Keratinocyte (primary cell): ENCODE measurements at regions not wholly inside any gene's neighbourhood (a gene's known extent, or its start where the extent isn't known, plus 50 kb on each side); places are given as distances from the start of the nearest gene placed in this dataset.

Experiments
- DNase-seq: peaks from one replicate; pipeline ENCODE4 v3.0.0-alpha.2; 2011; ENCODE audit warnings: low read depth, missing footprints, low spot score
- FAIRE-seq: peaks from 2 replicates; lab custom pipeline; 2011; peaks lifted over from hg19 to GRCh38; lab: Jason Lieb, UNC
- H2AFZ ChIP-seq: 2 replicates; pipeline ENCODE4 v1.6.0; 2012; ENCODE audit warnings: low read length, control low read depth, inconsistent platforms; ENCODE audit not compliant: control insufficient read depth
- H3K27ac ChIP-seq: 2 replicates; pipeline ENCODE4 v1.5.1; 2011; ENCODE audit warnings: low read length; ENCODE audit not compliant: control insufficient read depth, insufficient read depth
- H3K27me3 ChIP-seq: 3 replicates; pipeline ENCODE4 v1.6.0; 2011; ENCODE audit warnings: low read length; ENCODE audit not compliant: control insufficient read depth, insufficient read depth; ENCODE audit errors: extremely low read depth
- H3K36me3 ChIP-seq, 2 experiments: 2 replicates in 1 of 2; 3 replicates in 1 of 2; pipeline ENCODE4 v1.5.1; 2011; ENCODE audit warnings: low read length in 2 of 2, mild to moderate bottlenecking in 1 of 2; ENCODE audit not compliant: control insufficient read depth in 2 of 2, insufficient read depth in 2 of 2; ENCODE audit errors: extremely low read depth in 1 of 2
- H3K4me1 ChIP-seq: 3 replicates; pipeline ENCODE4 v1.5.1; 2011; ENCODE audit warnings: low read length; ENCODE audit not compliant: control insufficient read depth, insufficient read depth; ENCODE audit errors: extremely low read depth
- H3K4me2 ChIP-seq: 3 replicates; pipeline ENCODE4 v1.6.0; 2011; ENCODE audit warnings: low read depth, low read length; ENCODE audit not compliant: control insufficient read depth, insufficient read depth; ENCODE audit errors: extremely low read depth
- H3K4me3 ChIP-seq, 3 experiments: fragments of 200-600 bp in 1 of 3; sonication (generic) in 1 of 3; 2 replicates in 2 of 3; 3 replicates in 1 of 3; pipeline ENCODE4 v1.5.1; 2011 to 2016; ENCODE audit warnings: low read length in 3 of 3, mild to moderate bottlenecking in 3 of 3, control low read depth in 2 of 3, inconsistent platforms in 1 of 3, low read depth in 1 of 3, mixed read lengths in 1 of 3, mixed run types in 1 of 3, moderate library complexity in 1 of 3; ENCODE audit not compliant: control insufficient read depth in 2 of 3, insufficient read depth in 2 of 3; ENCODE audit errors: extremely low read depth in 1 of 3
- H3K79me2 ChIP-seq: 2 replicates; pipeline ENCODE4 v1.6.0; 2012; ENCODE audit warnings: low read length; ENCODE audit not compliant: control insufficient read depth, insufficient read depth
- H3K9ac ChIP-seq: 3 replicates; pipeline ENCODE4 v1.6.0; 2011; ENCODE audit warnings: low read length; ENCODE audit not compliant: control insufficient read depth, insufficient read depth; ENCODE audit errors: extremely low read depth
- H3K9me1 ChIP-seq: 3 replicates; pipeline ENCODE4 v1.6.0; 2011; ENCODE audit warnings: low read length; ENCODE audit not compliant: control insufficient read depth, insufficient read depth; ENCODE audit errors: extremely low read depth
- H3K9me3 ChIP-seq: 2 replicates; pipeline ENCODE4 v1.5.1; 2012; ENCODE audit warnings: low read depth, low read length; ENCODE audit not compliant: control insufficient read depth
- H4K20me1 ChIP-seq: 3 replicates; pipeline ENCODE4 v1.6.0; 2011; ENCODE audit warnings: low read length; ENCODE audit not compliant: control insufficient read depth, insufficient read depth; ENCODE audit errors: extremely low read depth
- EZH2 ChIP-seq: IDR thresholded peaks from one replicate; pipeline ENCODE4 v1.6.1; 2012; ENCODE audit warnings: inconsistent platforms, mild to moderate bottlenecking, low read length, moderate library complexity
- dilution Hi-C: fragments of 300-500 bp; cut with MboI; formaldehyde crosslinking; loops from one replicate; pipeline ENCODE4 v1.7.0; 2020; ENCODE audit warnings: low sequenced_read_pairs; ENCODE audit not compliant: extremely low pct_ligation_motif_present
- TF ChIP-seq, protein P1 (sequence below), 3 experiments: IDR thresholded peaks in 1 of 3; conservative IDR thresholded peaks in 1 of 3; optimal IDR thresholded peaks in 1 of 3; 2 replicates in 2 of 3; 3 replicates in 1 of 3; pipeline versions ENCODE3 to v1.5.1; 2011; ENCODE audit warnings: low read length in 3 of 3, mild to moderate bottlenecking in 3 of 3, moderate library complexity in 2 of 3, control low read depth in 1 of 3, inconsistent platforms in 1 of 3; ENCODE audit not compliant: insufficient read depth in 2 of 3; ENCODE audit errors: extremely low read depth in 1 of 3

DNA sequence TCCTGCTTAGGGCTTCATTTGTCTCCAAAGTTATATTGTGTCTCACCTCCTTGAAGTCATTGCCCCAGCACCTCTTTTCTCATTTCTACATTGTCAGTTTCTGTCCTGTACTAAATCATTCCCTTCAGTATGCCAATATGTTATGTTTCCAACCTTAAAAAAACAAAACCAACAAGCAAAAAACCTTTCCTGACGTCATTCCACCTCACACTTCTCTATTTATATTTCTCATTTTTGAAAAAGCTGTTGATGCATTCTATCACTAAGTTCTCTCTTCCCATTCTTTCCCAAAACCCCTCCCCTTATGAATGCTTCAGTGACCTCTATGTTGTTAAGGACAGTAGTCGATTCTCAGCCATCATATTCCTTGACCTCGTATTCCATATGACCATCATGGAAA lies 98.7 kb upstream of the ARHGAP24 start:
- DNase-seq (no peak), FAIRE-seq (no peak)
- Histone ChIP-seq H3K9ac (no peak overlapping the region), H3K36me3 (no peaks in the 10 kb centered on the region), H3K79me2 (no peaks in the 10 kb centered on the region), H3K9me1 (no peaks in the 10 kb centered on the region), H2AFZ (no peak overlapping the region), H3K27ac (no peak overlapping the region), H3K4me1 (no peaks in the 10 kb centered on the region), H4K20me1 (no peaks in the 10 kb centered on the region), H3K4me2 (no peak overlapping the region), H3K4me3 (no peak overlapping the region), H3K9me3 (no peaks in the 10 kb centered on the region), H3K27me3 (no peaks in the 10 kb centered on the region)
- dilution Hi-C loops = no loop called here
- no peak for TF ChIP-seq EZH2
- TF ChIP-seq, protein P1, sequence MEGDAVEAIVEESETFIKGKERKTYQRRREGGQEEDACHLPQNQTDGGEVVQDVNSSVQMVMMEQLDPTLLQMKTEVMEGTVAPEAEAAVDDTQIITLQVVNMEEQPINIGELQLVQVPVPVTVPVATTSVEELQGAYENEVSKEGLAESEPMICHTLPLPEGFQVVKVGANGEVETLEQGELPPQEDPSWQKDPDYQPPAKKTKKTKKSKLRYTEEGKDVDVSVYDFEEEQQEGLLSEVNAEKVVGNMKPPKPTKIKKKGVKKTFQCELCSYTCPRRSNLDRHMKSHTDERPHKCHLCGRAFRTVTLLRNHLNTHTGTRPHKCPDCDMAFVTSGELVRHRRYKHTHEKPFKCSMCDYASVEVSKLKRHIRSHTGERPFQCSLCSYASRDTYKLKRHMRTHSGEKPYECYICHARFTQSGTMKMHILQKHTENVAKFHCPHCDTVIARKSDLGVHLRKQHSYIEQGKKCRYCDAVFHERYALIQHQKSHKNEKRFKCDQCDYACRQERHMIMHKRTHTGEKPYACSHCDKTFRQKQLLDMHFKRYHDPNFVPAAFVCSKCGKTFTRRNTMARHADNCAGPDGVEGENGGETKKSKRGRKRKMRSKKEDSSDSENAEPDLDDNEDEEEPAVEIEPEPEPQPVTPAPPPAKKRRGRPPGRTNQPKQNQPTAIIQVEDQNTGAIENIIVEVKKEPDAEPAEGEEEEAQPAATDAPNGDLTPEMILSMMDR (optimal IDR thresholded peaks at IDR 0.05 in 1 of 3, IDR thresholded peaks at IDR 0.05 in 1 of 3, conservative IDR thresholded peaks at IDR 0.05 in 1 of 3; ENCODE audit: extremely low read depth in 1 of 3, insufficient read depth in 2 of 3, low read length in 3 of 3) = no peak

DNA sequence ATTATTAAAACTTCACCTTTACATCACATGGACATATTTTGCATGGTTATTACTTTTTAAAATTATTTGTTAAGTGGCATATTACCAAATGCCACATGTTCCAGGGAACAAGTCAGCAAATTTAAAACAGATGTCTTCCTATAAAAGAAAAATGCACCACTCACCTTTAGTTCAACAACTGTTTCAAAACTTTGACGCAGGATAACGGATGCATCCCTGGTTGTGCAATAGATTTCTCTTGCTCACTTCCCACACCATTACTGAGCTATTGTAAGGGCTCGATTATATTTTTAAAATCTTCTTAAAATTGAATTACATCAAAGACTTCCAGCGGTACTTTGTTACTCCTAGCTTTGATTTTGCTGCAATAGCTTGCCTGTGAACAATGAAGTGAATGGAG lies 93.0 kb upstream of the ARHGAP24 start:
- no peak overlapping the region for H3K9ac ChIP-seq
- dilution Hi-C loops = no loop called here
- H3K27ac ChIP-seq = no peak overlapping the region
- H3K79me2 ChIP-seq = no peaks in the 10 kb centered on the region
- TF ChIP-seq, protein P1 (optimal IDR thresholded peaks at IDR 0.05 in 1 of 3, IDR thresholded peaks at IDR 0.05 in 1 of 3, conservative IDR thresholded peaks at IDR 0.05 in 1 of 3; ENCODE audit: extremely low read depth in 1 of 3, insufficient read depth in 2 of 3, low read length in 3 of 3) = no peak
- no peak for TF ChIP-seq EZH2
- no peak overlapping the region for H2AFZ ChIP-seq
- H3K36me3 ChIP-seq = no peaks in the 10 kb centered on the region
- no peaks in the 10 kb centered on the region for H3K9me1 ChIP-seq
- H3K4me3 ChIP-seq = no peak overlapping the region
- no peaks in the 10 kb centered on the region for H3K4me1 ChIP-seq
- H3K27me3 ChIP-seq = no peaks in the 10 kb centered on the region
- H3K4me2 ChIP-seq = no peak overlapping the region
- no peaks in the 10 kb centered on the region for H3K9me3 ChIP-seq
- no peak for DNase-seq
- no peak for FAIRE-seq
- H4K20me1 ChIP-seq = no peaks in the 10 kb centered on the region
